ENCODE measurements at regions not wholly inside any gene's neighbourhood (a gene's known extent, or its start where the extent isn't known, plus 50 kb on each side); places are given as distances from the start of the nearest gene placed in this dataset.
"Not testable (repeated sequence)": the region's sequence is repeated elsewhere in the genome, so short reads cannot be mapped to it uniquely, and the experiment has no call there.

DNA sequence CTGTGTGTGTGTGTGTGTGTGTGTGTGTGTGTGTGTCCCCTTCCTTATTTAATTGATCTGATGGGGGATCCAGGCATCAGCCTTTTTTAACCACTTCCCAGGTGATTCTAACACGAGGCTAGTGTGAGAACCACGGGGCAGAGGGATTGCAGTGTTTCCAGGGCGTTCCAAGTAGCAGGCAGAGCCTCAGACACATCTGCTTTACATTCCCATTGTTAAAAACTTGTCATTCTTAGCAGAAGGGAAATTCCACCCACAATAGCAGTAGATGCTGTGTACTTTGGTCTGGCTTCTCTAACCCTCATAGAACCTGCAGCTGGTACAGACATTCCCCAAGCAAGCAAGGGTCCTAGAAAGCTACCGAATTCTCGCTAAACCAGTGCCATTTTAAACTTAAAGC lies 81.9 kb upstream of the SLC30A5 start:
- Histone ChIP-seq H3K36me3 (no peaks in the 10 kb centered on the region), H3K4me1 (ENCODE audit: insufficient read depth) (no peaks in the 10 kb centered on the region), H3K4me3 (no peak overlapping the region), H3K27ac (no peak overlapping the region), H3K9me3 (no peaks in the 10 kb centered on the region), H3K27me3 (no peaks in the 10 kb centered on the region)
- TF ChIP-seq EP300 (IDR thresholded peaks at IDR 0.05) (no peak), POLR2A (IDR thresholded peaks at IDR 0.05) (no peak), CTCF (IDR thresholded peaks at IDR 0.05) (no peak)
- WGBS, 3 donors, result 71 to 80% (median 78%) methylated on average over 5 of the region's 5 CpGs
- intact Hi-C loops (cut with DNase I), result loop anchor here in 1 of 4 donors (5.0 kb wide), 1 partner anchor 600 kb away; no protein-coding TSS in a partner anchor
- no peak for DNase-seq

- DNase-seq, result no peak
- no peak overlapping the region for H3K27ac ChIP-seq
- no peaks in the 10 kb centered on the region for H3K36me3 ChIP-seq
- H3K9me3 ChIP-seq, result no peaks in the 10 kb centered on the region
- H3K4me3 ChIP-seq, result no peak overlapping the region
- no peaks in the 10 kb centered on the region for H3K4me1 ChIP-seq (ENCODE audit: insufficient read depth)
- intact Hi-C loops (cut with DNase I), result loop anchor here in 1 of 4 donors (5.0 kb wide), 1 partner anchor 601 kb away; no protein-coding TSS in a partner anchor
- no peaks in the 10 kb centered on the region for H3K27me3 ChIP-seq
- TF ChIP-seq POLR2A (IDR thresholded peaks at IDR 0.05) (no peak), EP300 (IDR thresholded peaks at IDR 0.05) (no peak), CTCF (IDR thresholded peaks at IDR 0.05) (no peak)
- 89 to 92% (median 92%) methylated on average over 2 of the region's 2 CpGs for WGBS, 3 donors
Measured at GRCh38 chr5:69013481-69013880, 80.3 kb upstream of the SLC30A5 start.

DNA sequence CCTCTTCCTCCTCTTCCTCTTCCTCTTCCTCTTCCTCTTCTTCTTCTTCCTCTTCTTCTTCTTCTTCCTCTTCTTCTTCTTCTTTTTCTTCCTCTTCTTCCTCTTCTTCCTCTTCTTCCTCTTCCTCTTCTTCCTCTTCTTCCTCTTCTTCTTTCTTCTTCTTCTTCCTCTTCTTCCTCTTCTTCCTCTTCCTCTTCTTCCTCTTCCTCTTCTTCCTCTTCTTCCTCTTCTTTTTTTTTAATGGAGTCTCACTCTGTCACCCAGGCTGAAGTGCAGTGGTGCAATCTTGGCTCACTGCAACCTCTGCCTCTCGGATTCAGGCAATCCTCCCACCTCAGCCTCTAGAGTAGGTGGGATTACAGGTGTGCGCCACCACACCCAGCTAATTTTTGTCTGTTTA lies 79.8 kb upstream of the SLC30A5 start:
- not testable (repeated sequence) for H3K27ac ChIP-seq; H3K4me1 ChIP-seq (ENCODE audit: insufficient read depth); H3K9me3 ChIP-seq; H3K36me3 ChIP-seq; H3K4me3 ChIP-seq; DNase-seq; H3K27me3 ChIP-seq
- intact Hi-C loops (cut with DNase I), result loop anchor here in 1 of 4 donors (5.0 kb wide), 1 partner anchor 602 kb away; no protein-coding TSS in a partner anchor
- WGBS, 3 donors, result 85 to 89% (median 86%) methylated on average over 2 of the region's 2 CpGs

- Histone ChIP-seq H3K27me3 (no peaks in the 10 kb centered on the region), H3K27ac (no peak overlapping the region), H3K36me3 (no peaks in the 10 kb centered on the region), H3K4me1 (ENCODE audit: insufficient read depth) (no peaks in the 10 kb centered on the region), H3K4me3 (no peak overlapping the region), H3K9me3 (no peaks in the 10 kb centered on the region)
- intact Hi-C loops (cut with DNase I), result no loop called here
- TF ChIP-seq CTCF (IDR thresholded peaks at IDR 0.05), result no peak
- no peak for TF ChIP-seq POLR2A (IDR thresholded peaks at IDR 0.05)
- TF ChIP-seq EP300 (IDR thresholded peaks at IDR 0.05), result no peak
- WGBS, 3 donors, result 55 to 63% (median 59%) methylated on average over 6 of the region's 6 CpGs
- no peak for DNase-seq
Measured at GRCh38 chr5:69019668-69020375, 74.0 kb upstream of the SLC30A5 start.

DNA sequence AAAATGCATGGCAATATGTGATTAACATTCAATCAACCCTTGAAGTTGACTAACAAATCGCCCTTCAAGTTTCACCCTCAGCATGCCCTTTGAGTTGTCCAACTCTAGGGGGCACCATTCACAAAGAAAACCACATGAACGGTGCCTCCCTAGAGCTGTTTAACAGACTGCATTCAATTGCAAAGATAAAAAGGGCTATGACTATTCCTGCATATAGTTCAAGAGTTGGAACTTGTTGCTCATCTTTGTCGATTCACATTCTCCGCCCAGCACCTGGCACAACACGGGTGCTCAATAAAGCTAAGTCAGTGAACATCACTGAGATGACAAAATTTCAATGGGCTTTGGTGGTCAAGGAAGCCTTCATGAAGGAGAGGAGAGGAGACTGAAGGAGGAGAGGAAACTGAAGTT lies 69.6 kb upstream of the SLC30A5 start:
- H3K36me3 ChIP-seq, result no peaks in the 10 kb centered on the region
- H3K4me3 ChIP-seq, result no peak overlapping the region
- intact Hi-C loops (cut with DNase I), result no loop called here
- DNase-seq, result no peak
- TF ChIP-seq POLR2A (IDR thresholded peaks at IDR 0.05) (no peak), CTCF (IDR thresholded peaks at IDR 0.05) (no peak), EP300 (IDR thresholded peaks at IDR 0.05) (no peak)
- H3K27ac ChIP-seq, result no peak overlapping the region
- H3K4me1 ChIP-seq (ENCODE audit: insufficient read depth), result no peaks in the 10 kb centered on the region
- 52 to 65% (median 55%) methylated on average over 5 of the region's 5 CpGs for WGBS, 3 donors
- H3K27me3 ChIP-seq, result no peaks in the 10 kb centered on the region
- no peaks in the 10 kb centered on the region for H3K9me3 ChIP-seq

All from ovary (tissue), 7 donors.